ENCODE measurements at regions not wholly inside any gene's neighbourhood (a gene's known extent, or its start where the extent isn't known, plus 50 kb on each side); places are given as distances from the start of the nearest gene placed in this dataset.

GRCh38 chr3:30311781-30312180, 294.6 kb upstream of the TGFBR2 start:
- no peak overlapping the region for H3K4me3 Mint-ChIP-seq (ENCODE audit: unreplicated experiment)
- H3K36me3 ChIP-seq (ENCODE audit: control insufficient read depth, insufficient read depth, low read length) = no peaks in the 10 kb centered on the region
- TF ChIP-seq CTCF (IDR thresholded peaks at IDR 0.05; ENCODE audit: insufficient read depth in 1 of 2, low read depth in 1 of 2, low read length in 1 of 2, severe bottlenecking in 1 of 2, unreplicated experiment in 1 of 2) = no peak
- no peak overlapping the region for H3K27ac Mint-ChIP-seq (ENCODE audit: unreplicated experiment)
- no peaks in the 10 kb centered on the region for H3K36me3 Mint-ChIP-seq (ENCODE audit: insufficient read depth, unreplicated experiment)
- no peaks in the 10 kb centered on the region for H3K4me1 ChIP-seq
- H3K27me3 ChIP-seq (replicated peaks; ENCODE audit: control insufficient read depth, insufficient read depth, low read length) = no peaks in the 10 kb centered on the region
- peaks cover 13% of the 10 kb centered on the region; the same call in 1 of the 2 replicates for H3K9me3 ChIP-seq
- H3K4me1 Mint-ChIP-seq (ENCODE audit: low read depth, unreplicated experiment) = no peaks in the 10 kb centered on the region
- CTCF ChIA-PET = no interaction called here
- no peaks in the 10 kb centered on the region for H3K27me3 Mint-ChIP-seq (ENCODE audit: insufficient read depth, unreplicated experiment)
- no peak for DNase-seq
- H3K4me3 ChIP-seq (ENCODE audit: low read depth, low read length) = no peak overlapping the region
- H3K9me3 Mint-ChIP-seq (ENCODE audit: unreplicated experiment) = peaks cover 2% of the 10 kb centered on the region
- POLR2A ChIA-PET = no interaction called here
- BruUV-seq (replicated peaks) = no TSS peak
- intact Hi-C loops (cut with micrococcal nuclease; ENCODE audit: unreplicated experiment) = no loop called here

GRCh38 chr3:30313840-30314239, 292.6 kb upstream of the TGFBR2 start:
- Mint-ChIP-seq H3K4me1 (ENCODE audit: low read depth, unreplicated experiment) (no peaks in the 10 kb centered on the region), H3K27ac (ENCODE audit: unreplicated experiment) (no peak overlapping the region), H3K27me3 (ENCODE audit: insufficient read depth, unreplicated experiment) (no peaks in the 10 kb centered on the region), H3K36me3 (ENCODE audit: insufficient read depth, unreplicated experiment) (no peaks in the 10 kb centered on the region), H3K4me3 (ENCODE audit: unreplicated experiment) (no peak overlapping the region), H3K9me3 (ENCODE audit: unreplicated experiment) (no peaks in the 10 kb centered on the region)
- ChIA-PET POLR2A (no interaction called here), CTCF (no interaction called here)
- no peak for DNase-seq
- no TSS peak for BruUV-seq (replicated peaks)
- Histone ChIP-seq H3K9me3 (0 out of 2 replicates have a peak, but pooled peaks cover 17% of the 10 kb centered on the region), H3K27me3 (replicated peaks; ENCODE audit: control insufficient read depth, insufficient read depth, low read length) (no peaks in the 10 kb centered on the region), H3K4me1 (no peaks in the 10 kb centered on the region), H3K4me3 (ENCODE audit: low read depth, low read length) (no peak overlapping the region), H3K36me3 (ENCODE audit: control insufficient read depth, insufficient read depth, low read length) (no peaks in the 10 kb centered on the region; the same call in 1 of the 2 replicates)
- no peak for TF ChIP-seq CTCF (IDR thresholded peaks at IDR 0.05; ENCODE audit: insufficient read depth in 1 of 2, low read depth in 1 of 2, low read length in 1 of 2, severe bottlenecking in 1 of 2, unreplicated experiment in 1 of 2)
- intact Hi-C loops (cut with micrococcal nuclease; ENCODE audit: unreplicated experiment) = no loop called here

DNA sequence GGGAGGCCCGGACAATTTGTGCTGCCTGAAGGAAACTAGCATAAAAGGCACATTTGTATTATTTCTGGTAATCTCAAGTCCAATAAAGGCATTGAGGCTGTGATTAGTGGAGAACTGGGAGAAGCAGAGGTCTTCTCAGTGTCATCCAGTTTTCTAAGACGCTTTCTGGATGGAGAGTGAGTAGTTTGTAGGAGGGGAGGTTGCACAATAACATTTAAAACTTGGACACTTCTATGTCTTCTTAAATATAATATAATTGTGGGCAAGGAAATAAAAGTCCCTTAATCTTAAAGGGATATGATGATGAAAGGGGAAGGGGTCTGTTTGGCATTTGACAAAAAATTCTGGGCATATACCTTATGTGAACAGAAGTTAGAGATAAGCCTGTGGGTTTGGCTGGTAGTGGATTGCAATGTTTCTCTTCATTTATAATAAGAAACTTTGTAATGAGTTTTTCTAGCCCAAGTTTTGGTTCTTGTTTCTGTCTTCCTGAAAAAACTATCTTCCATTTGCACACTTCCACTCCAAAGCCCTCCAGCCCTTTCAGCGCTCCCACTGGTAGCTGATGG, 291.6 kb upstream of the TGFBR2 start:
- ChIA-PET CTCF (interaction anchor here (0.6 kb wide), 1 partner anchor 56 kb away, joined by 3 read pairs; no protein-coding TSS in a partner anchor), POLR2A (no interaction called here)
- H3K36me3 ChIP-seq (ENCODE audit: control insufficient read depth, insufficient read depth, low read length) = no peaks in the 10 kb centered on the region; the same call in 1 of the 2 replicates
- DNase-seq = no peak
- Mint-ChIP-seq H3K4me1 (ENCODE audit: low read depth, unreplicated experiment) (no peaks in the 10 kb centered on the region), H3K9me3 (ENCODE audit: unreplicated experiment) (peaks cover 2% of the 10 kb centered on the region), H3K27me3 (ENCODE audit: insufficient read depth, unreplicated experiment) (no peaks in the 10 kb centered on the region), H3K4me3 (ENCODE audit: unreplicated experiment) (no peak overlapping the region), H3K36me3 (ENCODE audit: insufficient read depth, unreplicated experiment) (no peaks in the 10 kb centered on the region), H3K27ac (ENCODE audit: unreplicated experiment) (no peak overlapping the region)
- H3K27me3 ChIP-seq (replicated peaks; ENCODE audit: control insufficient read depth, insufficient read depth, low read length) = no peaks in the 10 kb centered on the region
- H3K9me3 ChIP-seq = 0 out of 2 replicates have a peak, but pooled peaks cover 17% of the 10 kb centered on the region
- TF ChIP-seq CTCF (IDR thresholded peaks at IDR 0.05; ENCODE audit: insufficient read depth in 1 of 2, low read depth in 1 of 2, low read length in 1 of 2, severe bottlenecking in 1 of 2, unreplicated experiment in 1 of 2) = no peak
- H3K4me3 ChIP-seq (ENCODE audit: low read depth, low read length) = no peak overlapping the region
- H3K4me1 ChIP-seq = no peaks in the 10 kb centered on the region
- intact Hi-C loops (cut with micrococcal nuclease; ENCODE audit: unreplicated experiment) = loop anchor here (5.0 kb wide), 1 partner anchor 122 kb away; no protein-coding TSS in a partner anchor
- no TSS peak for BruUV-seq (replicated peaks)

Data from Caco-2 (cell line).